GM19372 (cell line): ENCODE measurements at regions not wholly inside any gene's neighbourhood (a gene's known extent, or its start where the extent isn't known, plus 50 kb on each side); places are given as distances from the start of the nearest gene placed in this dataset.
A peak's percentile ranks its signal among the peaks of the same experiment; 100 is the strongest.

Experiments used
- ATAC-seq: cut with Tn5 transposase; IDR thresholded peaks from one replicate; pipeline ENCODE4 v1.9.1; 2021; ENCODE audit warnings: mild to moderate bottlenecking, low read depth, moderate library complexity; ENCODE audit not compliant: unreplicated experiment

DNA sequence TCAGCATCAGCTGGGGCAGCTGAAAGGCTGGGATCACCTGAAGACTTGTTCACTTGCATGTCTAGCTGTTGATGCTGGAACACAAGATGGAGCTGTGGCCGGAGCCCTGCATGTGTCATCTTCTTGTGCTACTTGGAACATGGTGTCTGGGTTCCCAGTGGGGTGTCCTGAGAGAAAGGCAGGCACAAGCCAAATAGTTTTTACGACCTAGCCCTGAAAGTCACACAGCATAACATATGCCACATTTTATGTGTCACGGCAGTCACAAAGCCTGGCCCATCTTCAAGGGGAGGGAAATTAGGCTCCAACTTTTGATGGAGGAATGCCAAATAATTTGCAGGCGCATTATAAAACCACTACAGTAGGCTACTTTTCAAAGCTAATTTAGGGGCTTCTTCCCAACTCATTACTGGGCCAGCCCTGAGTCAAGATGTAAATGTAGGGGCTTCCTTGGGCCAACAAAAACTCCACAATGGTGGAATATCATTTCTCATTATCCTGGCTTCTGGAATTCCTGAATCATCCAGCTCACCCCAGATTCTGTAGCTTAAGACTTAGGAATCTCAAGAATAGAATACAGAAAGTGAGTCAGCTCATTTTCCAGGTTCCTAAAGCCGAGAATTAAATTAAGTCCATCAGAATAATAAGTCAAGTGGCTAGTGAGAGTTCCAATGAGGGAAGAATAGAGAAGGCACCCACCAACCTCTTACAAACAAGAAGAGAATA is 543.0 kb downstream of the TNS1 start:
- ATAC-seq = no peak

DNA sequence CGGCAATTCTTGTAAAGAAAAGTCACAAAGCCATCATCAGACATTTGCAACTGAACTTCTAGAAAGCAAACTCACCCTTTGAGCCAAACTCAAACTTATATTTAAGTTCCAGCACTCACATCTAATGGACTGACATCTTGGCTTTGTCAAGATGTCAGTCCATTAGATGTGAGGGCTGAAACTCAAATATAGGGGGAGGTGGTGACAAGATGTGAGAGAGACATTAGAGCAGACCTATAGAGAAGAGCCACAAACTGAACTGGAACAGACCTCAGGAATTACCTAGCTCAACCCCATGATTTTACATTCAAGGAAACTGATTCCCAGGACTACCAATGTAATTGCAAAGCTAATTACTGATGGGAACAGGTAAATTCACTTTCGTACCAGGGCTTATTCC is 543.8 kb downstream of the TNS1 start:
- ATAC-seq = no peak

DNA sequence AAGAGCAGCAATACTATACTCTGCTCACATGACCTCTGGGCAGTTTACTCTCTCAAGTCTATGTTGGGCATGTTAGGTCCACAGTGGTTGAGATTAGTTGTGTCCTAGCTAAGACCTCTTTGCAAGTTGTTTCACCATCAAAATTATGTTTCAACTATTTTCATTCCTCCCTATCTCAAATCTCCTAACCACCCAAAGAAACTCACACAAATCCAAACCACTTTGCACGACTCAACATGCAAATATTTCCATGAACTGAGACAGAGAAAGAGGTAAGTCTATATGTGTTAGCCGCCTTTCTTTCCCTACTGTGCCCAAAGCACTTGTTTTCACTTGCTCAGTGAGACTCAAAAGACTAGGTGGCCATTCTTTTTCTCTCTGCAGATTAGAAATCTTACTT is 546.8 kb downstream of the TNS1 start:
- ATAC-seq = no peak

DNA sequence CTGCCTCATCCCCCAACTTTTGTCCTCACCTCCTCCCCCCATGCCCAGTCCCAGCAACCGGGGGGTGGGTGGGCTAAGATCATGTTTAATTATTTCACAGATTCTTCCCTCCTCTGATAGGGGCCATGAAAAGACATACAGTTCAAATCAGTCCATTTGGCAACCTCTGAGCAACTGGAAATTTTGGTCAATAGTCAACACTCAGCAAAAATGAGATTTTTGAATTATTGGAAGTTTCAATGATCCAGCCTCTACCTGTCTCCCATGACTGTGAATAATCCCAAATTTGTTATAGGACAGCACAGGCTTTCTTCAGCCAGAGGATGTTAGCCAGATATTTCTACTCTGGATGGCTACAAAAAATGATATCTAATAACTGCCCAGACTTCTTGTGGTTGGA is 549.9 kb downstream of the TNS1 start:
- ATAC-seq = no peak

DNA sequence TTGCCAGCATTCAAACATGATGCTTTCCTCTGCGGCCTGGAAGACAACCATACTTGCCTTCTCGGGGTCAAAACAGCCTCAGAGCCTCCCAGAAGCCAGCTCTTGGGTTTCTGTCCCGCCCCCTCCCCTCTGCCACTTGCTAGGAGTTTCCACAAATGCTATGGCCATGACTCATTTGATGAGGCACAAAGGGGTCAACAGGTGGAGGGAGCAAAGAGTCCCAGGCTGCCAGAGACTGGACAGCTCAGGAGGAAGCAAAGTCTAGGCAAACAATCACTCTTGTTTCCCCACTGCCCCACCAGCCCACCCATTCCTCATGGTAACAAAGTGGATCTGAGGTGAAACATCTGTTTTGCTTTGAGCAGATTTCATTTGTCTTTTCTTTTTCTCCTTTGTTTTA is 551.1 kb downstream of the TNS1 start:
- ATAC-seq = no peak

DNA sequence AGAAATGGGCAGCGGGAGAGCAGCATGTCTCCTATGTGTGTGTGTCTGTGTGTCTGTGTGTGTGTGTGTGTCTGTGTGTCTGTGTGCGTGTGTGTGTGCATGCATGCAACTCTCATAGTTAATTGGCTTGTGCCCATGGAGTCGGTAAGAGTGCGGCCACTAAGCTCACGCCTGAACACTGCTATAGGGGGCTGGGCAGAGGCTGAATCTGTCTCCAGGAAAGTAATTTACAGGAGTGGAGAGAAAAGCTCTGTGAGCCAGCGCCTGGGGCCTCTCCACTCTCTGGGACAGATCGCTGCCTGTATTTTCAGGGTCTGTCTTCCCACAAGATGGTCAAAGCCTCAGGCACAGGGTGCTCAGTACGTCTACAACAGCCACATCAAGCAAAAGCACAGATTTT is 553.4 kb downstream of the TNS1 start:
- no peak for ATAC-seq

DNA sequence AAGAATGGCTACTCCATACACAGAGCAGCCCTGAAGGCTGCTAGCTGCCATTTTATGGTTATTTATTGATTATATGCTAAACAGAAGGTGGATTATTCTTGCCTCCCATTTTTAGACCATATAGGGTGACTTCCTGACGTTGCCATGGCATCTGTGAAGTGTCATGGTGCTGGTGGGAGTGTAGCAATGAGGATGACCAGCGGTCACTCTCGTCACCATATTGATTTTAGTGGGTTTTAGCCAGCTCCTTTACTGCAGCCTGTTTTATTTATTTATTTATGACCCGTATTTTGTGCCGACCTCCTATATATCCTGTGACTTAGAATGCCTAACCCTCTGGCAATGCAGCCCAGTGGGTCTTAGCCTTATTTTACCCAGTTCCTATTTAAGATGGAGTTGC is 553.9 kb downstream of the TNS1 start:
- no peak for ATAC-seq

GRCh38 chr2:217445723-217446122 is 557.1 kb downstream of the TNS1 start:
- ATAC-seq = no peak

GRCh38 chr2:217444932-217445331 is 557.9 kb downstream of the TNS1 start:
- ATAC-seq = no peak

DNA sequence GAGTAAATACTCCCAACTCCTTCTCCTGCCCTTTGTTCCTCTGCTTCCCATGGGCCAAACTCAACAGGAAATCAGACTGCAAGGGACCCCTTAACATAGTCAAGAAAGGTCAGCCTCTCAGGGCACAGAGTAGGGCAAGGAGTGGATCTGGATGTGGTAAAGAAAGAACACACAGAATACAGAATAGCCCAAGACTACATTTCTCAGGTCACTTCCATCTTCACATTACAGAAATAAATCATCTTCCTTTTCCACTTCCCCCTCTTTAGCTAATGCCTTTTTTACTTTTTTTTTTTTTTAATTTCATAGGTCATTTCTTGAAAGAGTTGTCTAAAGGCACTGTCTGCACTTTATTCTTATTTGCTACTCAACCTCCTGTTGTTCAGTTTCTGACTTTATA is 558.3 kb downstream of the TNS1 start:
- ATAC-seq = no peak

DNA sequence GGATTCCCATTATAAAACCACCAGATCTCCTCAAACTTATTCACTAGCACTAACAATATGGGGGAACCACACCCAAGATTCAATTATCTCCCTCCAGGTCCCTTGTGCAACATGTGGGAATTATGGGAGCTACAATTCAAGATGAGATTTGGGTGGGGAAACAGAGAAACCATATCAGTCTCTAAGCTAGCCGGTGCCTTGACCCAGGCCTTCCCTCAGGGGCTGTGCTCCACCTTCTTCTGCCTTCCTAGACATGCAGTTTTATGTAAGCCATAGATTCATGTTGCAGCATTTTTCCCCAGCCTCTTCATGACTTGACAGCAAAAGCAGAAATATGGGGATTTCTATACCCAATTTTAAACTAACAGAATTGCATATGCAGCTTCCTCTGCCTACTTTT is 559.2 kb downstream of the TNS1 start:
- no peak for ATAC-seq

DNA sequence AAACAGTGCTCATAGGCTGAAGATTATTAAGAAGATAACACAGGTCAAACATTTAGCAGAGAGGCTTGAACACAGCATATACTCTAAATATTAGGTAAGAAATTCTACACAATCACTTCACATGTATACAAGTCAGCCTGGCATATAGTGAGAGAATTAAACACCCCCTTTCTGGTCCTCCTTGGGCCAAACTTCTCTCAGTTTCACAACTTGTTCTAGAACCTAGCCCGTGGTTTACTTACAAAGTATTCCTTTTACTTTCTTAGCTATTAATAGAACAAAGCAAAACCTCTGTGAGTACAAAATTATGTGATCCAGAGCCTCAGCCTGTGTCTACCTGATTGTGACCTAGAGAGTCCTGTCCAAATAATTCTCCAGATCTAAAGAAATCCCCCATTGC is 562.8 kb downstream of the TNS1 start:
- ATAC-seq = no peak

DNA sequence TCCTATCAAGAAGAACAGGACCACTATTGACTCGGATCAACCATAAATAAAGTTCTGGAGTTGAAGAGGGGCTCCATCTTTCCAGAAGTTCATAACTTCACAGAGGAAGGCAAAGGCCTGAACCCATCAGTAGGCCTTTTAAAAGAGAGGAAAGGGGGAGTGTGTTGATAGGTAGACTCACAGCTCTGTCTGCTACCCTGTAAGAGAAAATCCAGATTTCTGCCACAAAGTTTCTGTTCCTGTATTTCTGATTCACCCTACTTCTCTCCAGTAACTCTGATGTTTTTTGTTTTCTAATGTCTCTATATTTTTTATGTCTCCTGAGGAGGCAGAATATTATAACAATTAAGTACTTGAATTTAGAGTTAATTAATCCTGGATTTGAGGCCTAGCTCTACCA is 564.0 kb downstream of the TNS1 start:
- ATAC-seq = no peak

DNA sequence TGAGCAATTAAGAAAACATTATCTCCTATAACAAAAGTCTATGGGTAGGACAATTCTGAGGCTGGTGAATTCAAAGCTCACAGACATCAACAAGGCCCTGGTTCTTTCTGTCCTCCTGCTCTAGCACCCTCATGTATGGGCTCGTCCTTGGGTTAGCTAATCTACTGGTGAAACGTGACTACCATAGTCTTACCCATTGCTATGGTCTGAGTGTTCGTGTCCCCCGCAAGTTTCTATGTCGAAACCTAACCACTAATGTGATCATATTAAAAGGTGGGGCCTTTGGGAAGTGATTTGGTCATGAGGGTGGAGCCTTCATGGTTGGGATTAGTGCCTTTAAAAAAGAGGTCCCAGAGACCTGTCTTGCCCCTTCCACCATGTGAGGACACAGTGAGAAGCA is 564.7 kb downstream of the TNS1 start:
- no peak for ATAC-seq

- no peak for ATAC-seq
Observed at GRCh38 chr2:217437290-217437870, 565.4 kb downstream of the TNS1 start.

DNA sequence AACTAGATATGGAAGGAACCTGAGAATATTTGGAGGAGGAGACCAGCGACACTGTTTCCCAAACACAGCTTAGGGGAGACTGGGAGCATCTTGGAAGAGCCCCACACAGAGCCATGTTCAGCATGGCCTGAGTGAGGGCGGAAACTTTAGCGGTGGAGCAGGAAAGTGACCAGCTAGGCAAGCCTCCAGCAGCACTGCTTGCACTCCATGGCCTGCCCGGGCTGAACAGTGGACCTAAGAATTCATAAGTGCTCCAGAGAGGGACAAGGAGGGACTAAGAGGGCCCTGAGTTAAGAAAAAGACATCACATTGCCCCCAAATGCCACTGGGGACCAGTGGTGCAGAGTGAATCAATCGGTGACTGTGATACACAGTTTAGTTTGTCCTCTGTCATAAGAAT is 566.4 kb downstream of the TNS1 start:
- ATAC-seq = no peak

- ATAC-seq = peak; percentile 100
Observed at GRCh38 chr2:217434180-217434975, 568.4 kb downstream of the TNS1 start.

GRCh38 chr2:217433522-217433921 is 569.3 kb downstream of the TNS1 start:
- ATAC-seq = no peak

GRCh38 chr2:217431577-217432269 is 571.1 kb downstream of the TNS1 start:
- ATAC-seq = no peak

DNA sequence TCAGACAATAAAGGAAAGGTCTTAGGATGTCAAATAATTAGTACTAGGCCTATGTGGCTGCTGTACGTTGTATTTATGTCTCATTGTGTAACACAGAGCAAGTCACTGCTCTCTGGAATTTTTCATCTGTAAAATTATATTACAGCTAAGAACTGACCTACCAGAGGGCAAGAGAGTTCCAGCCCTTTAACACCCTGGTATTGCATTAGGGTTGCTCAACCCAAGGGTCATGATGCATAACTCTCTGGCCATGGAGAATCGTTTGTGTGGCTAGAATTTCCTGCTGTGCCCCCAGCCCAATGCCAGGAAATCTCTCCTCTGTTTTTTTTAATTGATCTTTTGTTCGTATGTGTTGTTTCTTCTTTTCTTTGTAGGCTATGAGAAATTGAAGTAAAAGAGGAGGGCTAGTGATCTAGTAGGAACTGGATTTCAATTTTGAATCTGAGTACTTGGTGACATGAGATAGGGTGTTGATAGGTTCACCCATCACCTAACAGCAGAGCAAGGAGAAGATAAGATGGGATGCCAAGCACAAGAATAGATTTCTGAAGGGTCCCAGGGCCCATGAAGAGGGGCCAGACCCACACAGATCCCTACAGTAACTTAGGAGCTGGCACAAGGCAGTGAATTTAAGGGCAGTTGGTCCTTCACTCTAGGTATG is 571.2 kb upstream of the TNP1 start:
- ATAC-seq = no peak
